HL-60 (cell line): ENCODE measurements at regions not wholly inside any gene's neighbourhood (a gene's known extent, or its start where the extent isn't known, plus 50 kb on each side); places are given as distances from the start of the nearest gene placed in this dataset.

ENCODE experiments used
- DNase-seq, 2 experiments: peaks; one replicate each; pipeline ENCODE4 v3.0.0-alpha.2; 2010 to 2020; ENCODE audit warnings: low read depth in 1 of 2, low spot score in 1 of 2
- H3K27ac ChIP-seq: fragments of 250-450 bp; sonication (Bioruptor Pico); replicated peaks from 2 replicates; pipeline ENCODE4 v1.5.1; 2020; ENCODE audit warnings: mild to moderate bottlenecking, moderate library complexity
- H3K27me3 ChIP-seq: fragments of 250-450 bp; sonication (Bioruptor Pico); 2 replicates; pipeline ENCODE4 v1.5.1; 2021; ENCODE audit warnings: mild to moderate bottlenecking, moderate library complexity; ENCODE audit not compliant: insufficient read depth, poor library complexity, severe bottlenecking
- H3K4me3 ChIP-seq: replicated peaks from 2 replicates; pipeline ENCODE4 v1.5.1; 2011; ENCODE audit warnings: mild to moderate bottlenecking, control low read depth, low read length; ENCODE audit not compliant: insufficient read depth
- CTCF ChIP-seq: IDR thresholded peaks from one replicate; pipeline ENCODE4 v1.5.1; 2011; ENCODE audit warnings: low read length, control low read depth, inconsistent platforms; ENCODE audit not compliant: insufficient read depth
- GABPA ChIP-seq: IDR thresholded peaks from 2 replicates; pipeline ENCODE4 v1.6.1; 2012; ENCODE audit warnings: low read depth
- POLR2AphosphoS5 ChIP-seq: IDR thresholded peaks from 2 replicates; pipeline ENCODE4 v1.6.1; 2012; ENCODE audit warnings: low read depth
- REST ChIP-seq: IDR thresholded peaks from 2 replicates; pipeline ENCODE4 v1.6.1; 2012; ENCODE audit warnings: low read depth; ENCODE audit not compliant: insufficient replicate concordance
- SPI1 ChIP-seq: IDR thresholded peaks from 2 replicates; pipeline ENCODE4 v1.6.1; 2012; ENCODE audit warnings: low read depth, mild to moderate bottlenecking, borderline replicate concordance

- TF ChIP-seq SPI1, result no peak
- TF ChIP-seq CTCF, result no peak
- no peak for TF ChIP-seq GABPA
- H3K27ac ChIP-seq, result no peak overlapping the region
- no peak for DNase-seq
- no peaks in the 10 kb centered on the region for H3K27me3 ChIP-seq
- H3K4me3 ChIP-seq, result no peak overlapping the region
Measured at GRCh38 chr4:120005527-120005926, 61.1 kb downstream of the MAD2L1 start.

- DNase-seq, result no peak
- Histone ChIP-seq H3K27ac (no peak overlapping the region), H3K4me3 (no peak overlapping the region), H3K27me3 (no peaks in the 10 kb centered on the region)
- no peak for TF ChIP-seq POLR2AphosphoS5
- TF ChIP-seq REST, result no peak
- no peak for TF ChIP-seq SPI1
- no peak for TF ChIP-seq GABPA
- TF ChIP-seq CTCF, result no peak
Measured at GRCh38 chr4:120005076-120005475, 61.6 kb downstream of the MAD2L1 start.

GRCh38 chr4:120004054-120004453, 62.6 kb downstream of the MAD2L1 start:
- no peaks in the 10 kb centered on the region for H3K27me3 ChIP-seq
- no peak overlapping the region for H3K27ac ChIP-seq
- DNase-seq, result no peak
- TF ChIP-seq SPI1 (no peak), REST (no peak), GABPA (no peak), POLR2AphosphoS5 (no peak), CTCF (no peak)
- H3K4me3 ChIP-seq, result no peak overlapping the region

GRCh38 chr4:120003193-120003592, 63.5 kb downstream of the MAD2L1 start:
- no peaks in the 10 kb centered on the region for H3K27me3 ChIP-seq
- H3K27ac ChIP-seq, result no peak overlapping the region
- DNase-seq, result no peak
- H3K4me3 ChIP-seq, result no peak overlapping the region
- no peak for TF ChIP-seq POLR2AphosphoS5
- TF ChIP-seq SPI1, result no peak
- TF ChIP-seq GABPA, result no peak
- no peak for TF ChIP-seq CTCF
- no peak for TF ChIP-seq REST
